Ascending aorta (tissue), 2 donors: ENCODE measurements at regions not wholly inside any gene's neighbourhood (a gene's known extent, or its start where the extent isn't known, plus 50 kb on each side); places are given as distances from the start of the nearest gene placed in this dataset.
"Not testable (repeated sequence)": the region's sequence is repeated elsewhere in the genome, so short reads cannot be mapped to it uniquely, and the experiment has no call there.

Experiments used
- DNase-seq, 2 donors: peaks; one replicate each; pipeline ENCODE4 v3.0.0-alpha.2; 2019; ENCODE audit warnings: low spot score in 2 of 2
- H3K27ac ChIP-seq, 2 donors: fragments of 200-600 bp; sonication (generic); one replicate each; pipeline ENCODE4 v1.5.1; 2016 to 2017; ENCODE audit warnings: mild to moderate bottlenecking in 1 of 2
- H3K27me3 ChIP-seq: fragments of 200-600 bp; sonication (generic); one replicate; pipeline ENCODE4 v1.5.1; 2017
- H3K36me3 ChIP-seq, 2 donors: fragments of 200-600 bp; sonication (generic); one replicate each; pipeline ENCODE4 v1.5.1; 2016
- H3K4me1 ChIP-seq, 2 donors: fragments of 200-600 bp; sonication (generic); one replicate each; pipeline ENCODE4 v1.5.1; 2016 to 2017; ENCODE audit warnings: mild to moderate bottlenecking in 1 of 2
- H3K4me3 ChIP-seq, 2 donors: fragments of 200-600 bp; sonication (generic); one replicate each; pipeline ENCODE4 v1.5.1; 2016 to 2017; ENCODE audit warnings: mild to moderate bottlenecking in 1 of 2
- H3K9me3 ChIP-seq, 2 donors: fragments of 200-600 bp; sonication (generic); one replicate each; pipeline ENCODE4 v1.5.1; 2016
- intact Hi-C: fragments of 100-400 bp; cut with DNase I; formaldehyde crosslinking; loops from one replicate; pipeline ENCODE4 v1.15.1; 2023
- TF ChIP-seq, protein P1 (sequence below), 3 experiments: fragments of 200-600 bp in 2 of 3; fragments of 450-650 bp in 1 of 3; sonication (generic) in 2 of 3; IDR thresholded peaks; one replicate each; pipeline ENCODE4 v1.5.1; 2016 to 2019; ENCODE audit warnings: antibody characterized with exemption in 3 of 3, mild to moderate bottlenecking in 1 of 3, moderate library complexity in 1 of 3

DNA sequence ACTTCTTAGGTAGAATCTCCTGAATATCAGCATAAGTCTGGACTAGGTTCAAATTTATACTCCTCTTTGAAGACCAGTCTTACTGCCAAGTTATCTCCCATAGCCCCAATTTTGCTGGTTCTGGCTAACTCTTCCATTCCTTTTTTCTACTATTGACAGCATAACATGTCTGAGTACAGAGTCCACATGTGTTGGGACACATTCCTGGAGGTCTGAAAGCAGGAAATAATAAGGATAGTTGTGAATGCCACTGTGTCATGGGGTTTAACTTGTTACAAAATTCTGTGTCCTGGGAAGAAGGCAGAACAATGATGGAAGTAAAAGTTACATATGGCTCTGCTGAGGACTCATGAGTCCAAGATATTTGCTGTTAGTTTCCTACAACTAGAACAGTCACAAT lies 57.4 kb upstream of the ZBTB20 start:
- intact Hi-C loops: no loop called here
- Histone ChIP-seq H3K36me3 (no peaks in the 10 kb centered on the region), H3K27me3 (no peaks in the 10 kb centered on the region), H3K27ac (no peak overlapping the region), H3K4me3 (no peak overlapping the region), H3K4me1 (no peaks in the 10 kb centered on the region), H3K9me3 (no peaks in the 10 kb centered on the region)
- TF ChIP-seq, protein P1, sequence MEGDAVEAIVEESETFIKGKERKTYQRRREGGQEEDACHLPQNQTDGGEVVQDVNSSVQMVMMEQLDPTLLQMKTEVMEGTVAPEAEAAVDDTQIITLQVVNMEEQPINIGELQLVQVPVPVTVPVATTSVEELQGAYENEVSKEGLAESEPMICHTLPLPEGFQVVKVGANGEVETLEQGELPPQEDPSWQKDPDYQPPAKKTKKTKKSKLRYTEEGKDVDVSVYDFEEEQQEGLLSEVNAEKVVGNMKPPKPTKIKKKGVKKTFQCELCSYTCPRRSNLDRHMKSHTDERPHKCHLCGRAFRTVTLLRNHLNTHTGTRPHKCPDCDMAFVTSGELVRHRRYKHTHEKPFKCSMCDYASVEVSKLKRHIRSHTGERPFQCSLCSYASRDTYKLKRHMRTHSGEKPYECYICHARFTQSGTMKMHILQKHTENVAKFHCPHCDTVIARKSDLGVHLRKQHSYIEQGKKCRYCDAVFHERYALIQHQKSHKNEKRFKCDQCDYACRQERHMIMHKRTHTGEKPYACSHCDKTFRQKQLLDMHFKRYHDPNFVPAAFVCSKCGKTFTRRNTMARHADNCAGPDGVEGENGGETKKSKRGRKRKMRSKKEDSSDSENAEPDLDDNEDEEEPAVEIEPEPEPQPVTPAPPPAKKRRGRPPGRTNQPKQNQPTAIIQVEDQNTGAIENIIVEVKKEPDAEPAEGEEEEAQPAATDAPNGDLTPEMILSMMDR (IDR thresholded peaks at IDR 0.05): no peak
- no peak for DNase-seq

DNA sequence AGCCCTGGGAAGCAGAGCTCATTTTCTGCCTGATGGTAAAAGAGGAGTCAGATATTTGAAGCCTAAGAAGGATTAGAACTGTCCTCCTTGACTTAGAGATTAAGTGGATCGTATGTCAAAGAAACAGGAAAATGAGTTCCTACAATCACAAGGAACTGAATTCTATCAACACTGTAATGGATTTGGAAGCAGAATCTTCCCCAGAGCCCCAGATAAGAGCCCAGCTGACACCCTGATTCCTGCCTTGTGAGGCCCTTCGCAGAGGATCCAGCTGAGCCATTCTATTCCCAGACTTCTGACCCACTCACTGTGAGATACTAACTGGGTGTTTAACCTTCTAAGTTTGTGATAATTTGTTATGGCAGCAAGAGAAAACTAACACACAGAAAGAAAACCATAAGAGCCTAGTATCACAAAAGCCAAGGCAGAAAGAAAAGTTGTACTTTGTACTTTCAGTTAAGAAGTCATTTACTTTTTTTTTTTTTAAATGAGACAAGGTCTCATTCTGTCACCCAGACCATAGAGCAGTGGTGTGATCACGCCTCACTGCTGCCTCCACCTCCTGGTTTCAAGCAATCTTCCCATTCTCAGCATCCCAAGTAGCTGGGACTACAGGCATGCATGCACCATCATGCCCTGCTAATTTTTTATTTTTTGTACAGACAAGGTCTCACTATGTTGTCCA lies 61.1 kb upstream of the ZBTB20 start:
- Histone ChIP-seq H3K27me3 (no peaks in the 10 kb centered on the region), H3K9me3 (no peaks in the 10 kb centered on the region), H3K27ac (no peak overlapping the region), H3K4me3 (no peak overlapping the region), H3K36me3 (no peaks in the 10 kb centered on the region), H3K4me1 (no peaks in the 10 kb centered on the region)
- intact Hi-C loops: no loop called here
- TF ChIP-seq, protein P1 (IDR thresholded peaks at IDR 0.05): no peak
- DNase-seq: no peak

DNA sequence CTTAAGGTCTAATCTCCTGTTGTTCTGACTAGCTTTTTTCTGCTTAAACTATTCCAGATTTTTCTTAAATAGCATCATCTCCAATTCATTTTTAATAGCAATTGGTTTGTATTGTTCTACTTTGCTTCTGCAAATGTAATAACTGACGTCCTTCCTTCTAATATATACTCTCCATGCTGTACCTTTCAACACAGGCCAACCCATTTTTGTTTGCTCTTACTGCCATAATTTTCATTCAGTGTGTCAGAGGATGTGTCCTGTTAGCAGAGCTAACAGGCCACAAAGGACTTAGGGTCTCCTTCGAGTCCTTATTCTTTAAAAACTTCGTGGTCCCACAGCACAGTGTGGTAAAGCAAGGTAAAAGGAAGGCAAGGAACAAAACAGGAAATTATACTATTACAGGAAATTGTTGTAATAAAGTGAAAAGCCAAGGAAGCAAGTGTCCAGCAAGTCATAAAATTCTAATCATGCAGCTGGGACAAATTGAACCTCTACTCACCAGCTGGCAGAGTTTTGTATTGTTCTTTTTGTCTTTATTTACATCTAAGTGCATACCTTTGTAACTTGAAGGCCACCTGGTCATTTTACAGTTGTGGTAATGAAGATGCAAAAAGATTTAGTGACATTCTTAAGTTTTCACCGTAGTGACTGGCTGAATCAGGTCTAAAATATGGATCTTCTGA lies 64.9 kb upstream of the ZBTB20 start:
- H3K9me3 ChIP-seq: no peaks in the 10 kb centered on the region
- H3K36me3 ChIP-seq: no peaks in the 10 kb centered on the region
- no peak overlapping the region for H3K4me3 ChIP-seq
- no peak overlapping the region for H3K27ac ChIP-seq
- TF ChIP-seq, protein P1 (IDR thresholded peaks at IDR 0.05): no peak
- H3K4me1 ChIP-seq: no peaks in the 10 kb centered on the region
- DNase-seq: no peak
- intact Hi-C loops: loop anchor here (10.0 kb wide), 1 partner anchor 303 kb away; no protein-coding TSS in a partner anchor
- H3K27me3 ChIP-seq: no peaks in the 10 kb centered on the region

DNA sequence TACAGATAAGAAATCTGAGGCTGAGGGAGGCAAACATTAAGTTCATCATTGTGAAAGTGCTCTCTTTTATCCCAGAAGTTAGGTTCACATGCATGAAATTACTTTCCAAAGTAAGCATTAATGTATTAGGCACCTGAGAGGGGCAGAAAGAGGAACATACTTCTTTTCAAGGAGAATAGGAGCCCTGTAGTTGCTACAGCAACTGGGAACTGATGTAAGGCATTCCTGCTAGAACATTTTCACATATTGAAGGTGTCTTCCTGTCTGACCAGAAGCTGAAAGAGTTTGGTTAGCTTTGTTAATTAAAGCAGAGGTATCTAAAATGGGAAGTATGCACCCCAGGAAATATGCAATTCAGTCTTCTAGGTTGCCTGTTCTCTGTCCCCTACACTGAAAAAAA lies 65.5 kb upstream of the ZBTB20 start:
- DNase-seq: no peak
- Histone ChIP-seq H3K4me3 (no peak overlapping the region), H3K9me3 (no peaks in the 10 kb centered on the region), H3K27ac (no peak overlapping the region), H3K4me1 (no peaks in the 10 kb centered on the region), H3K36me3 (no peaks in the 10 kb centered on the region), H3K27me3 (no peaks in the 10 kb centered on the region)
- intact Hi-C loops: loop anchor here (10.0 kb wide), 1 partner anchor 302 kb away; no protein-coding TSS in a partner anchor
- TF ChIP-seq, protein P1 (IDR thresholded peaks at IDR 0.05): no peak

DNA sequence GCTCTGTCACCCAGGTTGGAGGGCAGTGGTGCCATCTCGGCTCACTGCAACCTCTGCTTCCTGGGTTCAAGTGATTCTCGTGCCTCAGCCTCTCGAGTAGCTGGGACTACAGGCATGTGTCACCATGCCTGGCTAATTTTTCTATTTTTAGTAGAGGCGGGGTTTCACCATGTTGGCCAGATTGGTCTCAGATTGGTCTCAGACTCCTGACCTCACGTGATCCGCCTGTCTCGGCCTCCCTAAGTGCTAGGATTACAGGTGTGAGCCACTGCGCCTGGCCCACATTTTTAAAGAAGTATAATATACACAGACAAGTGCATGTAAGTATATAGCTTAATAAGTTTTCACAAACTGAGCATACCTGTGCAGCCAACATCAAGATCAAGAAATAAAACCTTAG lies 66.0 kb upstream of the ZBTB20 start:
- not testable (repeated sequence) for H3K36me3 ChIP-seq, H3K4me3 ChIP-seq, H3K4me1 ChIP-seq, H3K27me3 ChIP-seq, H3K9me3 ChIP-seq, H3K27ac ChIP-seq, DNase-seq
- intact Hi-C loops: loop anchor here (10.0 kb wide), 1 partner anchor 302 kb away; no protein-coding TSS in a partner anchor

DNA sequence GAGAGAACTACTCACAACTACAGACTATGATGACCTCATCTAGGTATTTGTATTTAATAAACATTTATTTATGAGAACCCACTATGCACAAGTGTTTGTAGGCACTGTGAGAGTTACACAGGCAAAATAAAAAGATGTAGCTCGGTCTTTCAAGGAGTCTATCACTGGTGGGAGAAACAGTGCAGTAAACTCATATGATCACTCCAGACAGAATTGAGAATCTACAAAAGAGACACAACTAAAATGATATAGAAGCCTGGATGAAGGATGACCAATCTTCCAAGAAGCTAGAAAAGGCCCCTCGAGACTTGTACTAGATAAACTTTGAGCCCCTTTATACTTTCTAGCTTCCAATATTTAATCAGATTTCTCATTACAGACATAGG lies 70.2 kb upstream of the ZBTB20 start:
- Histone ChIP-seq H3K27ac (no peak overlapping the region), H3K4me1 (peaks cover 2 to 4% of the 10 kb centered on the region in 2 donors), H3K9me3 (no peaks in the 10 kb centered on the region), H3K4me3 (no peak overlapping the region), H3K27me3 (no peaks in the 10 kb centered on the region), H3K36me3 (no peaks in the 10 kb centered on the region)
- intact Hi-C loops: loop anchor here (2.0 to 10.0 kb wide), 3 partner anchors 298 to 598 kb away; no protein-coding TSS in a partner anchor
- DNase-seq: no peak
- TF ChIP-seq, protein P1 (IDR thresholded peaks at IDR 0.05): no peak
